ENCODE measurements at regions not wholly inside any gene's neighbourhood (a gene's known extent, or its start where the extent isn't known, plus 50 kb on each side); places are given as distances from the start of the nearest gene placed in this dataset.

DNA sequence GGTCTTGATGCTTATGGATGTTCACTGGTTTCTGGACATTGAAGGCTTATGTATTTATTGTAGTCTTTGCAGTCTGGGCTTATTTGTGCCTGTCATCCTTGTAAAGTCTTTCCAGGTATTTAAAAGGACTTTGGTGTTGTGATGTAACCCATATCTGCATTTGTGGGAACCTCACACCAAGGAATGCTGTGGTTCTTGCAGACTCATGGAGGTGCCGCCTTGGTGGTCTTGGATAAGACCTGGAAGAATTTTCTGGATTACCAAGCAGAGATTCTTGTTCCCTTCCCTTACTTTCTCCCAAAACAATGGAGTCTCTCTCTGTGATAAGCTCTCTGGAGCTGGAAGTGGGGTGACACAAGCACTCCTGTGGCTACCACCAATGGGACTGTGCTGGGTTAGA is 363.5 kb upstream of the NECTIN3 start:
- no peaks in the 10 kb centered on the region for H3K9me2 ChIP-seq (replicated peaks; ENCODE audit: low read length)
- DNase-seq, result no peak

DNA sequence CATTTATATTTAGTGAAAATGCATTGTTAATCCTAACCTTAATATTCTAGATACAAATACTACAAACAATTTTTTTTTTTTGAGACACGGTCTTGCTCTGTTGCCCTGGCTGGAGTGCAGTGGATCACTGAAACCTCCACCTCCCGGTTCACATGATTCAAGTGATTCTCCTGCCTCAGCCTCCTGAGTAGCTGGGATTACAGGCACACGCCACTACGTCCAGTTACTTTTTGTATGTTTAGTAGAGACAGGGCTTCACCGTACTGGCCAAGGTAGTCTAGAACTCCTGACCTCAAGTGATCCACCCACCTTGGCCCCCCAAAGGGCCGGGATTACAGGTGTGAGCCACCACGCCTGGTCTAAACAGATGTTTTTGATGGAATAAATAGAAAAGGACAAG is 361.5 kb upstream of the NECTIN3 start:
- BruUV-seq (replicated peaks), result no TSS peak
- H3K4me1 ChIP-seq (ENCODE audit: insufficient read depth, low read length), result no peaks in the 10 kb centered on the region
- DNase-seq (no peak), ATAC-seq (no peak)
- H3K9me3 ChIP-seq (ENCODE audit: low read length), result no peaks in the 10 kb centered on the region
- H3K9ac ChIP-seq (ENCODE audit: low read length), result no peak overlapping the region
- H2AFZ ChIP-seq (ENCODE audit: low read length), result no peak overlapping the region
- intact Hi-C loops (cut with micrococcal nuclease), result no loop called here
- H3K79me2 ChIP-seq (ENCODE audit: low read length), result no peaks in the 10 kb centered on the region
- H4K20me1 ChIP-seq (ENCODE audit: low read length), result no peaks in the 10 kb centered on the region
- CTCF ChIA-PET, result no interaction called here
- H3K4me2 ChIP-seq (ENCODE audit: low read length), result no peak overlapping the region
- no peaks in the 10 kb centered on the region for H3K27me3 ChIP-seq (ENCODE audit: low read length)
- no peak overlapping the region for H3K4me3 ChIP-seq (ENCODE audit: low read length)
- no peaks in the 10 kb centered on the region for H3K36me3 ChIP-seq (ENCODE audit: low read depth, low read length)
- H3K9me2 ChIP-seq (replicated peaks; ENCODE audit: low read length), result no peaks in the 10 kb centered on the region
- no peaks in the 10 kb centered on the region for H3F3A ChIP-seq (ENCODE audit: low read length, unreplicated experiment)
- no peak overlapping the region for H3K27ac ChIP-seq (ENCODE audit: low read length)
- TF ChIP-seq EZH2phosphoT487 (IDR thresholded peaks at IDR 0.05; ENCODE audit: borderline replicate concordance, low read length), result no peak
- TF ChIP-seq EZH2 (IDR thresholded peaks at IDR 0.05; ENCODE audit: low read length, unreplicated experiment), result no peak
- TF ChIP-seq, protein P1, sequence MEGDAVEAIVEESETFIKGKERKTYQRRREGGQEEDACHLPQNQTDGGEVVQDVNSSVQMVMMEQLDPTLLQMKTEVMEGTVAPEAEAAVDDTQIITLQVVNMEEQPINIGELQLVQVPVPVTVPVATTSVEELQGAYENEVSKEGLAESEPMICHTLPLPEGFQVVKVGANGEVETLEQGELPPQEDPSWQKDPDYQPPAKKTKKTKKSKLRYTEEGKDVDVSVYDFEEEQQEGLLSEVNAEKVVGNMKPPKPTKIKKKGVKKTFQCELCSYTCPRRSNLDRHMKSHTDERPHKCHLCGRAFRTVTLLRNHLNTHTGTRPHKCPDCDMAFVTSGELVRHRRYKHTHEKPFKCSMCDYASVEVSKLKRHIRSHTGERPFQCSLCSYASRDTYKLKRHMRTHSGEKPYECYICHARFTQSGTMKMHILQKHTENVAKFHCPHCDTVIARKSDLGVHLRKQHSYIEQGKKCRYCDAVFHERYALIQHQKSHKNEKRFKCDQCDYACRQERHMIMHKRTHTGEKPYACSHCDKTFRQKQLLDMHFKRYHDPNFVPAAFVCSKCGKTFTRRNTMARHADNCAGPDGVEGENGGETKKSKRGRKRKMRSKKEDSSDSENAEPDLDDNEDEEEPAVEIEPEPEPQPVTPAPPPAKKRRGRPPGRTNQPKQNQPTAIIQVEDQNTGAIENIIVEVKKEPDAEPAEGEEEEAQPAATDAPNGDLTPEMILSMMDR (conservative IDR thresholded peaks at IDR 0.05; ENCODE audit: low read depth, low read length), result no peak
- POLR2A ChIA-PET (ENCODE audit: unreplicated experiment), result no interaction called here

More for the DNA sequence above, 363.5 kb upstream of the NECTIN3 start:
- no peaks in the 10 kb centered on the region for H3K36me3 ChIP-seq (ENCODE audit: low read depth, low read length)
- no peaks in the 10 kb centered on the region for H3K4me1 ChIP-seq (ENCODE audit: insufficient read depth, low read length)
- TF ChIP-seq EZH2 (IDR thresholded peaks at IDR 0.05; ENCODE audit: low read length, unreplicated experiment), result no peak
- TF ChIP-seq, protein P1 (conservative IDR thresholded peaks at IDR 0.05; ENCODE audit: low read depth, low read length), result no peak
- ChIA-PET CTCF (no interaction called here), POLR2A (ENCODE audit: unreplicated experiment) (no interaction called here)
- no peak for ATAC-seq
- H3K4me3 ChIP-seq (ENCODE audit: low read length), result no peak overlapping the region
- no peaks in the 10 kb centered on the region for H4K20me1 ChIP-seq (ENCODE audit: low read length)
- no peak overlapping the region for H3K4me2 ChIP-seq (ENCODE audit: low read length)
- no peak overlapping the region for H3K27ac ChIP-seq (ENCODE audit: low read length)
- no peak overlapping the region for H2AFZ ChIP-seq (ENCODE audit: low read length)
- no peaks in the 10 kb centered on the region for H3F3A ChIP-seq (ENCODE audit: low read length, unreplicated experiment)
- intact Hi-C loops (cut with micrococcal nuclease), result no loop called here
- BruUV-seq (replicated peaks), result no TSS peak
- H3K9ac ChIP-seq (ENCODE audit: low read length), result no peak overlapping the region
- H3K27me3 ChIP-seq (ENCODE audit: low read length), result no peaks in the 10 kb centered on the region
- H3K9me3 ChIP-seq (ENCODE audit: low read length), result no peaks in the 10 kb centered on the region
- H3K79me2 ChIP-seq (ENCODE audit: low read length), result no peaks in the 10 kb centered on the region

DNA sequence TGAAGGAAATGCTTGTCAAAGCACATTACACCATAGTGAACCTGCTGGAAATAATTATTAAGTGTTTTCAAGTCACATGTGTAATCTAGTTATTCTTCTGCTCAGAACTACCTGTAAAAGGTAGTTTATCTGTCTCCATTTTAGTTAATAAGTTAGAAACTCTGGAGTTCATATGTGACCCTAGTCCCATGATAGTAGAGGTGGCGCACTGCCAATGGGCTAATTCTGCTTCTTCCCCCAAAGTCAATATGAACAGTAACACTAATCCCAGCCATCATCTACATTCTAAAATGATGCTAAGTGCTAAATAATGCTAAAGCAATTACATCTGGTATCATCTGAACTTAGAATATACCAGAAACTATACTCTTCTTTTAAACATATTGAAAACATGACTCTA is 361.0 kb upstream of the NECTIN3 start:
- no peak for DNase-seq
- intact Hi-C loops (cut with micrococcal nuclease), result no loop called here
- no peaks in the 10 kb centered on the region for H3K79me2 ChIP-seq (ENCODE audit: low read length)
- TF ChIP-seq EZH2phosphoT487 (IDR thresholded peaks at IDR 0.05; ENCODE audit: borderline replicate concordance, low read length) (no peak), EZH2 (IDR thresholded peaks at IDR 0.05; ENCODE audit: low read length, unreplicated experiment) (no peak)
- TF ChIP-seq, protein P1 (conservative IDR thresholded peaks at IDR 0.05; ENCODE audit: low read depth, low read length), result no peak
- ATAC-seq, result no peak
- H2AFZ ChIP-seq (ENCODE audit: low read length), result no peak overlapping the region
- H3K9me3 ChIP-seq (ENCODE audit: low read length), result no peaks in the 10 kb centered on the region
- ChIA-PET POLR2A (ENCODE audit: unreplicated experiment) (no interaction called here), CTCF (no interaction called here)
- no peaks in the 10 kb centered on the region for H3K36me3 ChIP-seq (ENCODE audit: low read depth, low read length)
- no peak overlapping the region for H3K27ac ChIP-seq (ENCODE audit: low read length)
- no peaks in the 10 kb centered on the region for H3K4me1 ChIP-seq (ENCODE audit: insufficient read depth, low read length)
- no peak overlapping the region for H3K9ac ChIP-seq (ENCODE audit: low read length)
- H3K4me2 ChIP-seq (ENCODE audit: low read length), result no peak overlapping the region
- no peaks in the 10 kb centered on the region for H4K20me1 ChIP-seq (ENCODE audit: low read length)
- no peaks in the 10 kb centered on the region for H3K27me3 ChIP-seq (ENCODE audit: low read length)
- H3K9me2 ChIP-seq (replicated peaks; ENCODE audit: low read length), result no peaks in the 10 kb centered on the region
- no TSS peak for BruUV-seq (replicated peaks)
- H3K4me3 ChIP-seq (ENCODE audit: low read length), result no peak overlapping the region
- no peaks in the 10 kb centered on the region for H3F3A ChIP-seq (ENCODE audit: low read length, unreplicated experiment)

Measured in PC-3 (cell line).